AG09309 (cell line): ENCODE measurements at regions not wholly inside any gene's neighbourhood (a gene's known extent, or its start where the extent isn't known, plus 50 kb on each side); places are given as distances from the start of the nearest gene placed in this dataset.
A peak's percentile ranks its signal among the peaks of the same experiment; 100 is the strongest.

Experiments used
- DNase-seq: peaks from one replicate; pipeline ENCODE4 v3.0.0-alpha.2; 2010; ENCODE audit warnings: low read depth
- H3K4me3 ChIP-seq: 2 replicates; pipeline ENCODE4 v1.5.1; 2011; ENCODE audit warnings: mild to moderate bottlenecking, low read depth, low read length, moderate library complexity; ENCODE audit not compliant: control insufficient read depth
- TF ChIP-seq, protein P1 (sequence below): IDR thresholded peaks from 2 replicates; pipeline ENCODE4 v1.5.1; 2011; ENCODE audit warnings: mild to moderate bottlenecking, low read depth, low read length, inconsistent platforms; ENCODE audit not compliant: insufficient read depth, control insufficient read depth; ENCODE audit errors: missing control alignments

DNA sequence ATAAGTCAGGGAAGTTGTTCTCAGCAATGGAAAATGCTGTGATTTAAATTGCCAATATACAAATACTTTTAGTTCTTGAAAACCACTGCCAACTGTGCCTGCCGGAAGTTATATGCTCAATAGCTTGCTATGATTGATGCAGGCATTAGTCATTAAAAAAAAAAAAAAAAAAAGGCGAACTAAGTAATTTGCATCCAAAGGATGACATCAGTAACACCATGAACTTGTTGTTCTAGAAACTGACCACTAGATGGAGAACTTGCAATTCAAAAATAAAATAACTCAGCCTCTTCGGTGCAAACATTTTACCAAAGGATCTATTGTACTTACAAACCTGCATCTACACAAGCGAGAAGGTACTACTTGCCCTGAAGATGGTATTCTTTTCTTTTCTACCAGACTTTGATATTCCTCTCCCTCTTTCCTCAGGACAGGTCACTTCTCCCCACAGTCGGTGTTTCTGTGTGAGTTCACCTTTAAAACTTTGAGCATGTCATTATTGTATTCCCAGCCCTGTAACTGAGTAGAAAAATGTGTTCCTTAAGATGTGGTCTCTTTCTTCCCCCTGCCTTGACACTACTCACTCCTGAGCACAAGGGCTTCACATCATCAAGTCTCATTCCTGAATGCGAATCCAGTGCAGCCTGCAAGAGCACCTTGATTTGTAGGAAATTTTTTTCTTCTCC is 115.0 kb upstream of the VEPH1 start:
- no peak overlapping the region for H3K4me3 ChIP-seq
- TF ChIP-seq, protein P1, sequence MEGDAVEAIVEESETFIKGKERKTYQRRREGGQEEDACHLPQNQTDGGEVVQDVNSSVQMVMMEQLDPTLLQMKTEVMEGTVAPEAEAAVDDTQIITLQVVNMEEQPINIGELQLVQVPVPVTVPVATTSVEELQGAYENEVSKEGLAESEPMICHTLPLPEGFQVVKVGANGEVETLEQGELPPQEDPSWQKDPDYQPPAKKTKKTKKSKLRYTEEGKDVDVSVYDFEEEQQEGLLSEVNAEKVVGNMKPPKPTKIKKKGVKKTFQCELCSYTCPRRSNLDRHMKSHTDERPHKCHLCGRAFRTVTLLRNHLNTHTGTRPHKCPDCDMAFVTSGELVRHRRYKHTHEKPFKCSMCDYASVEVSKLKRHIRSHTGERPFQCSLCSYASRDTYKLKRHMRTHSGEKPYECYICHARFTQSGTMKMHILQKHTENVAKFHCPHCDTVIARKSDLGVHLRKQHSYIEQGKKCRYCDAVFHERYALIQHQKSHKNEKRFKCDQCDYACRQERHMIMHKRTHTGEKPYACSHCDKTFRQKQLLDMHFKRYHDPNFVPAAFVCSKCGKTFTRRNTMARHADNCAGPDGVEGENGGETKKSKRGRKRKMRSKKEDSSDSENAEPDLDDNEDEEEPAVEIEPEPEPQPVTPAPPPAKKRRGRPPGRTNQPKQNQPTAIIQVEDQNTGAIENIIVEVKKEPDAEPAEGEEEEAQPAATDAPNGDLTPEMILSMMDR: peak; percentile 40
- peak; percentile 45 for DNase-seq

DNA sequence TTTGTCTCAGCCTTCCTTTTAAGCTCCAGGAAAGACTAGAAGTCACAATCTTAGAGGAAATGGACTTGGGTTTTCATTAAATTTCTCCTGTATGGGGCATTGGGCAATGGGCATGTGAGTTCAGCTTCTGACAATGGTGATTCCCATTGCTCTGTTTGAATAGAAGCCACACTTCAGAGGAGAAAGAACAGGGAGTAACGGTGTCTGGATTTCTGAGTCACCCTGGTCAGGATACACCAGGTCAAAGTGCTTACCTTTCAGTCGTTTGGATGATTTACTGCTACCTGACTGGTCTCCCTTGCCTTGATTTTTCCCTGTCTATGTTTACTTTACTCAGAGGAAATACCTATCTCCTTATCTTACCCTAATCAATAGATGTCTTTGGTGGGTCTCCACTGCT is 111.7 kb upstream of the VEPH1 start:
- DNase-seq: no peak
- TF ChIP-seq, protein P1: no peak

DNA sequence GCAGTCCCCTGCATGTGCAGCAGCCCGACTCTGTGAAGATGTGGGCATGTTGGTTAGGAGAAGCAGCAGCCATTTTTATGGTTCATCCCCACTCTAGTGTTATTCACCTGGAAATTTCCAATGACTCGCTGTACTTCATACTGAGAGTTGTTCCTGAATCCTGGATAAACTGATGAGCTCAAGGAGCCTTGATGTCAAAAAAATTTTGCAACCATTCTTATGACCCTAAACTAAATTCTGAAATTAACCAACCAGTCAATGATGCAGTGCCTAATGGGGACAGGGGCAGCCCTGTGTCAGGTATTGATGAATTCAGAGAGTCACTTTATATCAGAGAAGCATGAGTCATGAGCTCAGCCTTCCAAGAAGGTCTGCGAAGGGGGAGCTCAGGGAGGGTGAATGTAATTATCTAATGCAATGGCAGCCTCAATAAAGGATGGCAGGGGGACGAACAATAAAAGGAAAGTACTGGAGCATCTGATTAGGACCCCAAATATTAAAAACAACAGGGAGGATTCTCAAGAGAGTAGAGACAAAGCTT is 108.4 kb upstream of the VEPH1 start:
- no peak for DNase-seq
- H3K4me3 ChIP-seq: no peak overlapping the region
- TF ChIP-seq, protein P1: no peak

More for the DNA sequence above, 111.7 kb upstream of the VEPH1 start:
- H3K4me3 ChIP-seq: no peak overlapping the region

DNA sequence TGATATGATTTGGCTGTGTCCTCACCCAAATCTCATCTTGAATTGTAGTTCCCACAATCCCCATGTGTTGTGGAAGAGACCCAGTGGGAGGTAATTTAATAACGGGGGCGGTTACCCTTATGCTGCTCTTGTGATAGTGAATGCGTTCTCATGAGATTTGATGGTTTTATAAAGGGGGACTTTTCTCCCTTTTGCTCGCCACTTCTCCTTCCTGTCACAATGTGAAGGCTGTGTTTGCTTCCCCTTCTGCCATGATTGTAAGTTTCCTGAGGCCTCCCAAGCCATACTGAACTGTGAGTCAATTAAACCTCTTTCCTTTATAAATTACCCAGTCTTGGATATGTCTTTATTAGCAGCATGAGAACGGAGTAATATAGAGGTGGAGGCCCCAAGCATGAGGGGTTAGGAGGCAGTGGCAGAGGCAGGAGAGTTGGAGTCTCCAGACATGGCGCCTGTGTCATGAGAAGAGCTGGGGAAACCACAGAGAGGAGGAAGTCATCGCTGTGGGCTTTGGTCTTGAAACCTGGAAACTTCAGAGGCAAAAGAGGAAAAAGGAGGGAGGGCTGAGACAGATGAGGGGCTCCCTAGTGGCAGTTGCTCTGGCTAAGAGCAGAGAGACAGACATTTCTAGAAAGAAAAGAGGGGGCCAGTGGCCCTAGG is 107.8 kb upstream of the VEPH1 start:
- TF ChIP-seq, protein P1: no peak
- H3K4me3 ChIP-seq: no peak overlapping the region
- DNase-seq: no peak

DNA sequence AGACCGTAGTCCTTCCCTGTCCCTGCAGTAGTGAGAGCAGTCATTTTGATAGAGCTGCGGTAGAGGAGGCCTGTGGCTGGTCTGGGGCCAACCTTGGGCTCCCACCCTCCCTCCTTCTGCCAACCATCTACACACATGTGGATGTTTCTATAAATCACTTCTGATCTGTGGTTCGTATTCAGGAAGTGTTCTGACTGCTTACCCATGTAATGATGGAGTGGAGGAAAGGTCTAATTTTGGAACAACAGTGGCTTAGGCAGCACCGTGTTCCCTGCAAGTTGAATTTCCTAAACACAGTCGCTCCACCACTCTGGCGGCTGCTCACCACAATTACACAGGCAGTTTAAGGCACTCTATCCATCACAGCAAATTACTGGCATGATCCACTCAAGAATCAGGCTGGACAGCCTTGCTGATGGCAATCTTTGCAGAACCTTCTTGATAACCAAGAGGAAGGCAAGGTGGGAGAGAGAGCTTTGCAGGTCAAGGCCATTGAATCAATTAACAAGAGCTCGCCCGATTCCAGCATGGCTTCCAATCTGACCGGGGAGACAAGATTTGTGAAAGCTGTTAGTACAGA is 104.7 kb upstream of the VEPH1 start:
- TF ChIP-seq, protein P1: no peak
- DNase-seq: no peak
- H3K4me3 ChIP-seq: no peak overlapping the region

DNA sequence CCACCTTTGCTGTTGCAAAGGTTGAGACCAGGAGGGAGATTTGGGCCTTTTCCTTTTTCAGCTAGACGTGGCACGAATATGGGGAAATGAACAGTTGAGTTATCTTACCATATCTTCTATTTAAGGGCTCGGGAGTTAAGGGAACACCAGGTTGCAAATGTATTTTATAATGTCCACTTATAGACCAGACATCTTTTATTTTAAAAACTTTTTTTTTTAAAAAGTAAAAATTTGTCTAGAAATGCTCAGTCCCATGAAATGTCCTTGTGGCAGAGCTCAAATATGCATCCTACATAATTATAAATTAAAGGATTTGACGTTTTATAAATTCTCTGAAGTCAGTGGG is 103.6 kb upstream of the VEPH1 start:
- DNase-seq: no peak
- H3K4me3 ChIP-seq: no peak overlapping the region
- TF ChIP-seq, protein P1: no peak
